ENCODE measurements at regions not wholly inside any gene's neighbourhood (a gene's known extent, or its start where the extent isn't known, plus 50 kb on each side); places are given as distances from the start of the nearest gene placed in this dataset.

GRCh38 chr15:93515256-93516051 lies 426.4 kb upstream of the RGMA start:
- Histone ChIP-seq H3K27me3 (ENCODE audit: control insufficient read depth, insufficient read depth, low read length) (no peaks in the 10 kb centered on the region), H3K4me3 (ENCODE audit: low read length) (no peak overlapping the region), H3K4me1 (ENCODE audit: control insufficient read depth, insufficient read depth, low read length) (no peaks in the 10 kb centered on the region), H3K36me3 (ENCODE audit: control insufficient read depth, insufficient read depth, low read length) (no peaks in the 10 kb centered on the region), H3K9ac (ENCODE audit: low read length) (no peak overlapping the region), H3K9me3 (ENCODE audit: control insufficient read depth, low read length) (no peaks in the 10 kb centered on the region)

- H3K9me3 ChIP-seq (ENCODE audit: control insufficient read depth, low read length), result no peaks in the 10 kb centered on the region
- H3K27me3 ChIP-seq (ENCODE audit: control insufficient read depth, insufficient read depth, low read length), result no peaks in the 10 kb centered on the region
- H3K36me3 ChIP-seq (ENCODE audit: control insufficient read depth, insufficient read depth, low read length), result no peaks in the 10 kb centered on the region
- no peak overlapping the region for H3K4me3 ChIP-seq (ENCODE audit: low read length)
- H3K4me1 ChIP-seq (ENCODE audit: control insufficient read depth, insufficient read depth, low read length), result no peaks in the 10 kb centered on the region
- H3K9ac ChIP-seq (ENCODE audit: low read length), result no peak overlapping the region
These were observed 417.6 kb upstream of the RGMA start for GRCh38 chr15:93506646-93507045.

DNA sequence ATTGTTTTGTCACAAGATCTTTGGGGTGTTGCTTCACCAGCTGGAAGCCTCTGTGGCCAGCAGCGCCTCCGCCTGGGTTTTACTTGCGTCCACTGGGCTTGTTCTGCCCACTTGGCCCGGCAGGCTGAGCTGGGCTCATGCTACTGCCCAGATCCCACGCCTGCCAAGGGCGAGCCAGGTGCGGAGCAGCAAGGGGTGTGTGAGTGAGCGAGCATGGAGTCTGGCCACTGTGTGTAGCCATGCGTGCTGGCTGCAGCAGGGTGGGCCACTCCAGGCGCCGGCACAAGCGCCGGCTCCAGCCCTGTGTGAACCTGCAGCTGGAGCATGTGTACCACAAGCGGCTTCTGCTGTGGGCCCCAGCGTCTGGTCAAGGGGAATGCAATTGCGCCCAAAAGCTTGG lies 416.5 kb upstream of the RGMA start:
- Histone ChIP-seq H3K4me3 (ENCODE audit: low read length) (no peak overlapping the region), H3K36me3 (ENCODE audit: control insufficient read depth, insufficient read depth, low read length) (no peaks in the 10 kb centered on the region), H3K27me3 (ENCODE audit: control insufficient read depth, insufficient read depth, low read length) (no peaks in the 10 kb centered on the region), H3K4me1 (ENCODE audit: control insufficient read depth, insufficient read depth, low read length) (no peaks in the 10 kb centered on the region), H3K9me3 (ENCODE audit: control insufficient read depth, low read length) (no peaks in the 10 kb centered on the region), H3K9ac (ENCODE audit: low read length) (no peak overlapping the region)

DNA sequence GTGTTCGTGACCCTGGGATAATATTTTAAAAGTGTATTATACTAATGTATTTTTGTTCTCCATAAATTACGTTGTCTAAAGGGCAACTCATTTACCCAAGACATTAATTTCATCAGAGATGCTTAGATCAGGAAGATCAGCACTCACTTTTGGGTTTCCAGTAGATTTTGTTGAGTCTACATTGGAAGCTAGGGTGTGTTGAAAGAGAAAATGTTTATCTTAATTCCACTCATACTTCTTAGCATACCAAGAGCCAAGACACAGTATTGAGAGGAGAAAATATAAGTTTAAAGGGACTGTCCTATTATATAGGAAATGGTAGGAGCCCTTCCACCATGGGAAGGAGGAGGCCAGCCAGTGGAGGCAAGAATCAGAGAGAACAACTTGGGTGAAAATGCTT lies 412.9 kb upstream of the RGMA start:
- Histone ChIP-seq H3K27me3 (ENCODE audit: control insufficient read depth, insufficient read depth, low read length) (no peaks in the 10 kb centered on the region), H3K4me1 (ENCODE audit: control insufficient read depth, insufficient read depth, low read length) (no peaks in the 10 kb centered on the region), H3K36me3 (ENCODE audit: control insufficient read depth, insufficient read depth, low read length) (no peaks in the 10 kb centered on the region), H3K4me3 (ENCODE audit: low read length) (no peak overlapping the region), H3K9ac (ENCODE audit: low read length) (no peak overlapping the region), H3K9me3 (ENCODE audit: control insufficient read depth, low read length) (no peaks in the 10 kb centered on the region)

- H3K4me3 ChIP-seq (ENCODE audit: low read length), result no peak overlapping the region
- H3K27me3 ChIP-seq (ENCODE audit: control insufficient read depth, insufficient read depth, low read length), result no peaks in the 10 kb centered on the region
- no peaks in the 10 kb centered on the region for H3K9me3 ChIP-seq (ENCODE audit: control insufficient read depth, low read length)
- no peaks in the 10 kb centered on the region for H3K36me3 ChIP-seq (ENCODE audit: control insufficient read depth, insufficient read depth, low read length)
- no peak overlapping the region for H3K9ac ChIP-seq (ENCODE audit: low read length)
- H3K4me1 ChIP-seq (ENCODE audit: control insufficient read depth, insufficient read depth, low read length), result no peaks in the 10 kb centered on the region
These were observed 411.1 kb upstream of the RGMA start for GRCh38 chr15:93500155-93500554.

GRCh38 chr15:93497291-93497690 lies 408.3 kb upstream of the RGMA start:
- Histone ChIP-seq H3K9ac (ENCODE audit: low read length) (no peak overlapping the region), H3K4me3 (ENCODE audit: low read length) (no peak overlapping the region), H3K27me3 (ENCODE audit: control insufficient read depth, insufficient read depth, low read length) (no peaks in the 10 kb centered on the region)

GRCh38 chr15:93496888-93497287 lies 407.9 kb upstream of the RGMA start:
- Histone ChIP-seq H3K9me3 (ENCODE audit: control insufficient read depth, low read length) (no peaks in the 10 kb centered on the region), H3K27me3 (ENCODE audit: control insufficient read depth, insufficient read depth, low read length) (no peaks in the 10 kb centered on the region), H3K4me3 (ENCODE audit: low read length) (no peak overlapping the region), H3K4me1 (ENCODE audit: control insufficient read depth, insufficient read depth, low read length) (no peaks in the 10 kb centered on the region), H3K36me3 (ENCODE audit: control insufficient read depth, insufficient read depth, low read length) (no peaks in the 10 kb centered on the region), H3K9ac (ENCODE audit: low read length) (no peak overlapping the region)

More at GRCh38 chr15:93497291-93497690, 408.3 kb upstream of the RGMA start:
- H3K36me3 ChIP-seq (ENCODE audit: control insufficient read depth, insufficient read depth, low read length), result no peaks in the 10 kb centered on the region
- H3K9me3 ChIP-seq (ENCODE audit: control insufficient read depth, low read length), result no peaks in the 10 kb centered on the region
- no peaks in the 10 kb centered on the region for H3K4me1 ChIP-seq (ENCODE audit: control insufficient read depth, insufficient read depth, low read length)

DNA sequence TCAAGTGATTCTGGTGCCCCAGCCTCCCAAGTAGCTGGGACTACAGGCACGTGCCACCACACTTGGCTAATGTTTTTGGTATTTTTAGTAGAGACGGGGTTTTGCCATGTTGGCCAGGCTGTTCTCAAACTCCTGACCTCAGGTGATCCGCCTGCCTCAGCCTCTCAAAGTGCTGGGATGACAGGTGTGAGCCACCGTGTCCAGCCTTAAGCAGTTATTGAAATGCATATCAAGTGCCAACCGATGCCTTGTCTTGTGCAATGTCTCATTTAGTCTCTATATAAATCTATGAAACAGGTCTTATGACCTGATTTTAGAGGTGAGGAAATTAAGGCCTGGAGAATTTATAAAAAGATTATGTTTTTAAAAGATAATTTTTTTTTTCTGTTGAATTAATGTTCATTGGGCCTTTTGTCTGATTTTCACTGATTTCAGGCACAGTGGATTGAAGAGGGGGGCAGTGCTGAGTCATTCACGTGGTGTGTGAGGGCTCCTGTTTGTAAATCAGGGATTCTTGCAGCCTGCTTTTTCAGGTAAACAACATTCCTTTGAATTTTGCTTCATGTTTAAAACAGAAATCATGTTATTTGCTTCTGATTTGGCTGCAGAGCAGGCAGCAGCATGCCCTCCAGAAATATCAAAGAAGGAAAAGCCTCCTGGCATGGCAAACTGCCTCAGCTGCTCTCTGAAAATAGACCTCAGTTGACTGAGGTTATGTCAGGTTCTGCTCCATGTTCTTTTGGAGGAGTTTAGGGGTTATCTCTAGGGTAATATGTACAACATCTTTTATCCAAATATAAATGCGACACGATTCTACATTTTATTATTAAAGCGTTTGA lies 407.0 kb upstream of the RGMA start:
- Histone ChIP-seq H3K36me3 (ENCODE audit: control insufficient read depth, insufficient read depth, low read length) (no peaks in the 10 kb centered on the region), H3K9me3 (ENCODE audit: control insufficient read depth, low read length) (no peaks in the 10 kb centered on the region), H3K27me3 (ENCODE audit: control insufficient read depth, insufficient read depth, low read length) (no peaks in the 10 kb centered on the region), H3K4me1 (ENCODE audit: control insufficient read depth, insufficient read depth, low read length) (no peaks in the 10 kb centered on the region), H3K4me3 (ENCODE audit: low read length) (no peak overlapping the region), H3K9ac (ENCODE audit: low read length) (no peak overlapping the region)

GRCh38 chr15:93493172-93493571 lies 404.2 kb upstream of the RGMA start:
- no peak overlapping the region for H3K4me3 ChIP-seq (ENCODE audit: low read length)
- H3K36me3 ChIP-seq (ENCODE audit: control insufficient read depth, insufficient read depth, low read length), result no peaks in the 10 kb centered on the region
- H3K4me1 ChIP-seq (ENCODE audit: control insufficient read depth, insufficient read depth, low read length), result no peaks in the 10 kb centered on the region
- no peak overlapping the region for H3K9ac ChIP-seq (ENCODE audit: low read length)
- H3K9me3 ChIP-seq (ENCODE audit: control insufficient read depth, low read length), result no peaks in the 10 kb centered on the region
- no peaks in the 10 kb centered on the region for H3K27me3 ChIP-seq (ENCODE audit: control insufficient read depth, insufficient read depth, low read length)

DNA sequence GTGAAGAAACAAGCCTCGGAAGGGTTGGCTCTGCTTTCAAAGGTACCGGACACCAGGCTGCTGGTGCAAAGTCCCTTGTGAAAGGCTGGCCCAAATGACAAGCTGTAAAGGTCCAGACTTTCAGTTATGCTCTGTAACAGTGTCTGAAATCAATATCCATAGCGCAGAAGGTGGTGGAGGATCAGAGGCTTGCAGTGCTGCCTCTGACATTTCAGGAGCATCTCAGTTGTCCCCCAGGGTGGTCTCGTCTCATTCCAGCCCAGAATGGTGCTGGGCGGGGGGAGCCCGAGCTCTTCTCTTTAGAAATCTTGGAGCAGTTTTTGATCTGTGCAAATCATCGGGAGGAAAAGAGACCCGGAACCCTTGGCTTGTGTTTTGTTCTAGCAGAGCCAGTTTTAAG lies 402.3 kb upstream of the RGMA start:
- H3K27me3 ChIP-seq (ENCODE audit: control insufficient read depth, insufficient read depth, low read length), result no peaks in the 10 kb centered on the region
- H3K4me3 ChIP-seq (ENCODE audit: low read length), result no peak overlapping the region
- H3K9ac ChIP-seq (ENCODE audit: low read length), result no peak overlapping the region
- H3K9me3 ChIP-seq (ENCODE audit: control insufficient read depth, low read length), result no peaks in the 10 kb centered on the region
- H3K36me3 ChIP-seq (ENCODE audit: control insufficient read depth, insufficient read depth, low read length), result no peaks in the 10 kb centered on the region
- H3K4me1 ChIP-seq (ENCODE audit: control insufficient read depth, insufficient read depth, low read length), result no peaks in the 10 kb centered on the region

DNA sequence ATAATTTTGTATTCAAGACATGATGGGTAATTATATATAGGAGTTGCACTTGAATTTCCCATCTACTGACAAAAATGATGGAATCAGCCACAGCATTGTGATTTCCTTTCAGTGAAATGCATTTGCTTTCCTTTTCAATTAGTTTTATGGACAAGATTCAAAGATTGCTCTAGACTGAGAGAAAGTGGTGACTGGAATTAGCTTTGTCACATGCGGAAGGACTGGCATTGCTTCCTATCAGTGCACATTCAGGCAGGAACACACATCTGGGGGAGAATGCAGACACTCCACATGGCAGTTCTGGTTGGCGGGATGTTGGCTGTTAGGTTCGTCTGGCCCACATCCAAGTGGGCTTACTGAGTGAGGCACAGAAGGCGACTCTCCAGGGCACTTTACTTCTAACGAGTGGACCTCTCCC lies 399.3 kb upstream of the RGMA start:
- Histone ChIP-seq H3K9ac (ENCODE audit: low read length) (no peak overlapping the region), H3K27me3 (ENCODE audit: control insufficient read depth, insufficient read depth, low read length) (no peaks in the 10 kb centered on the region), H3K4me3 (ENCODE audit: low read length) (no peak overlapping the region), H3K9me3 (ENCODE audit: control insufficient read depth, low read length) (no peaks in the 10 kb centered on the region), H3K4me1 (ENCODE audit: control insufficient read depth, insufficient read depth, low read length) (no peaks in the 10 kb centered on the region), H3K36me3 (ENCODE audit: control insufficient read depth, insufficient read depth, low read length) (no peaks in the 10 kb centered on the region)

- no peak overlapping the region for H3K9ac ChIP-seq (ENCODE audit: low read length)
- H3K4me3 ChIP-seq (ENCODE audit: low read length), result no peak overlapping the region
- no peaks in the 10 kb centered on the region for H3K36me3 ChIP-seq (ENCODE audit: control insufficient read depth, insufficient read depth, low read length)
- no peaks in the 10 kb centered on the region for H3K27me3 ChIP-seq (ENCODE audit: control insufficient read depth, insufficient read depth, low read length)
- no peaks in the 10 kb centered on the region for H3K4me1 ChIP-seq (ENCODE audit: control insufficient read depth, insufficient read depth, low read length)
- no peaks in the 10 kb centered on the region for H3K9me3 ChIP-seq (ENCODE audit: control insufficient read depth, low read length)
These were observed 397.6 kb upstream of the RGMA start for GRCh38 chr15:93486407-93487117.

All from mucosa of stomach (tissue), 1 donor.